Fibroblast of villous mesenchyme (primary cell): ENCODE measurements at regions not wholly inside any gene's neighbourhood (a gene's known extent, or its start where the extent isn't known, plus 50 kb on each side); places are given as distances from the start of the nearest gene placed in this dataset.
A peak's percentile ranks its signal among the peaks of the same experiment; 100 is the strongest.

Experiments used
- DNase-seq: peaks from one replicate; pipeline ENCODE4 v3.0.0-alpha.2; 2010; ENCODE audit warnings: low read depth
- H3K4me3 ChIP-seq: 2 replicates; pipeline ENCODE4 v1.5.1; 2011; ENCODE audit warnings: low read depth, mild to moderate bottlenecking, low read length
- TF ChIP-seq, protein P1 (sequence below): IDR thresholded peaks from 2 replicates; pipeline ENCODE4 v1.5.1; 2012; ENCODE audit warnings: low read depth, mild to moderate bottlenecking, low read length; ENCODE audit not compliant: insufficient read depth

DNA sequence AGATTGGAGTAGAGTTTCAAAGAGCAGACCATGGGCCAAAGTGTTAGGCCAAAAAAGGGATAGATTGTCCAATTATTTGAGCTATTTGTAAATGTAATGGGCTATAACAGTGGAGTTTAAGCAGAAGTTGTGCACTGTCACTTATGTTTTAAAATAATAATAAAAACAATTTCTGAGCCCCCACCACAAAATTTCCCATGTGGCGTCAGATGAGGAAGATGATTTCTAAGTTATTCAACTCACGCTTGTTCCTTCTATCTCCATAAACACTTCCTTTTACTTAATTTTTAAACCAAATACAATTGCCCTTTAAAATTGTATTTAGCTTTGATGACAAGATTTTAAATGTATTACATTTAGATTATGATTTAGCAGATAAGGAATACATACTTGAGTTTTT is 330.0 kb downstream of the PTPRC start:
- H3K4me3 ChIP-seq, result no peak overlapping the region
- no peak for DNase-seq
- TF ChIP-seq, protein P1, sequence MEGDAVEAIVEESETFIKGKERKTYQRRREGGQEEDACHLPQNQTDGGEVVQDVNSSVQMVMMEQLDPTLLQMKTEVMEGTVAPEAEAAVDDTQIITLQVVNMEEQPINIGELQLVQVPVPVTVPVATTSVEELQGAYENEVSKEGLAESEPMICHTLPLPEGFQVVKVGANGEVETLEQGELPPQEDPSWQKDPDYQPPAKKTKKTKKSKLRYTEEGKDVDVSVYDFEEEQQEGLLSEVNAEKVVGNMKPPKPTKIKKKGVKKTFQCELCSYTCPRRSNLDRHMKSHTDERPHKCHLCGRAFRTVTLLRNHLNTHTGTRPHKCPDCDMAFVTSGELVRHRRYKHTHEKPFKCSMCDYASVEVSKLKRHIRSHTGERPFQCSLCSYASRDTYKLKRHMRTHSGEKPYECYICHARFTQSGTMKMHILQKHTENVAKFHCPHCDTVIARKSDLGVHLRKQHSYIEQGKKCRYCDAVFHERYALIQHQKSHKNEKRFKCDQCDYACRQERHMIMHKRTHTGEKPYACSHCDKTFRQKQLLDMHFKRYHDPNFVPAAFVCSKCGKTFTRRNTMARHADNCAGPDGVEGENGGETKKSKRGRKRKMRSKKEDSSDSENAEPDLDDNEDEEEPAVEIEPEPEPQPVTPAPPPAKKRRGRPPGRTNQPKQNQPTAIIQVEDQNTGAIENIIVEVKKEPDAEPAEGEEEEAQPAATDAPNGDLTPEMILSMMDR, result no peak

DNA sequence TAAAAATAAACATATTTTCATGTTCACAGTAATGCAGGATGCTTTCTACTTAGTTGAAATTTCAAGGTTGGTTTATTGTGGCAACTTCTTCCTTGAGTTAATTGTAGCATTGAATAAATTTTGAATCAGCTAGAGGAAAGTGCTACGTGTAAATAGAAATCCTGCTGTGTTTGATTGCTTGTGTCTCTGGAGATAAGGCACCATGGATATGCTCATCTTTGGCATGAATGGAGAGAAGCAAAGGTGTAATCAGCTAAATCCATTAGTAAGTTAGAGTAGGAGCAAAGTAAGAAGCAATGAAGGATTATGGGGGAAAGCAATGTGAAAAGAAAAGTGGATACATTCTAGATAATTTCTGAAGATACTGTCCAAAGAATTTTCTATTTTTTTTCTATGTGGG is 331.1 kb downstream of the PTPRC start:
- no peak overlapping the region for H3K4me3 ChIP-seq
- TF ChIP-seq, protein P1, result no peak
- no peak for DNase-seq

DNA sequence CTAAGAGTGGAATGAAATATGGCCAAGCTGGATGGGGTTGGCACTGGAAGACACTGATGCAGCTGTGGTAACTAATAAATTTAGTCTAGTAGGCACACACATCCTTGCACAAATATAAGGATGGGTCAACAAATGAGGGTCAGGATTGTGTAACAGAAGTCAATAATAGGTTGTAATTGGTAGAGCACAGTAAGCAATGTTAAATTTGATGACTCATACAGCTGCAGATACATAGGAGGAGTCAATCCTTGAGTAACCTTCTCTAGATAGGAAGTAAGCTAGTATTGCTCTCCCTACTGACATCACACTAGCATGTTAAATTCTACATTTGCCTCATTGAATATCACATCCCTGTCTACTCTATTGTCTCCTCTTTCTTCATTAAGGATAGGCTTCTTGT is 332.1 kb downstream of the PTPRC start:
- TF ChIP-seq, protein P1, result no peak
- peak; percentile 45 for DNase-seq
- H3K4me3 ChIP-seq, result no peak overlapping the region

DNA sequence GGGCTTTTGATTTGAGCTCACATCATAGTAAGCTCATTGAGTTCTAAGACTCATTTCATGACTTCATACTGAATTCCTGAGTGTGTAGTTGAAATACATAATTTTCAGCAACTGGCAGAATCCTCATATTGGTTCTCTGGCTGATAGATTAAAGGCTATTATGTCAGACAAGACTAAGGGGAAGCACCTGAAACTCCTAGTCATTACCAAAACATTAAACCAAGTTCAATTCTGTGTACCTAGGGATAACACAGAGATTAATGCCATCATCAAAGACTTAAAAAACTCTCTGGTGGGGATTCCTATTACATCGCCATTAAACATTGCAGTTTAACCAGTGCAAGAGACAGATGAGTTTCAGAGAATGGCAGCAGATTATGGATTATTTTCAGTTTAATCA is 339.1 kb downstream of the PTPRC start:
- no peak overlapping the region for H3K4me3 ChIP-seq
- TF ChIP-seq, protein P1, result no peak
- no peak for DNase-seq

DNA sequence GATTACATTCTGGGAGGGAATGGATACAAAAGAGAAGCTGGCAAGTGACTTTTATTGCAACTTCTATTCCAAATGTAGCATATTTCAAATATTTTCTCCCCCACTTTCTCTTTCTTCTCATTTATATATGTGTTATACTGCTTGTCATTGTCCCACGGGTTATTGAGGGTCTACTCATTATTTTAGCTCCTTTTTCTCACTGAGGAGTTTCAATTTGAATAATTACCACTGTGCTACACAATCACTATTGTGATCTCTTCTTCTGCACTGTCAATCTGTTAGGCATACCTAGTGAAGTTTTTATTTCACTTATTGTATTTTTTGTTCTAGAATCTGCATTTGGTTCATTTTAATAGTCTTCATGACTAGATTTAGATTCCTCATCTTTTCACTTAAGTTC is 339.7 kb downstream of the PTPRC start:
- DNase-seq, result no peak
- TF ChIP-seq, protein P1, result no peak
- H3K4me3 ChIP-seq, result no peak overlapping the region

DNA sequence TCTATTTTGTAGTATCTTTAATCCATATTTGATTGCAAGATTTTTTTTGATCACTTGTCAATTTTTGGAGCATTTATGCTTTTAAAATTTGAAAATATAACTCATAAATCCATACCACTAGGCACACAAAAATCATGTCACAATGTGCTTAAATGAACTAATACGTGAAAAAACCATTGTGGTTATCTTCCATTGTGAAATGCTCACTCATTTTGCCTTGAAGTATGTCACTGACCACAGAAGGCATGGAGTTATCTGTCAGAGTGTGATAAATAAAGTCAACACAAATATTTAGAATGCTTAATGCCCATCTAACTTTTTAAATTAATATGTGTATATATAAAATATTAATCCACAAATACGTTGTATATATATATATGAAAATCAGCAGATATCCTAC is 347.2 kb downstream of the PTPRC start:
- DNase-seq, result no peak
- no peak overlapping the region for H3K4me3 ChIP-seq
- TF ChIP-seq, protein P1, result no peak

DNA sequence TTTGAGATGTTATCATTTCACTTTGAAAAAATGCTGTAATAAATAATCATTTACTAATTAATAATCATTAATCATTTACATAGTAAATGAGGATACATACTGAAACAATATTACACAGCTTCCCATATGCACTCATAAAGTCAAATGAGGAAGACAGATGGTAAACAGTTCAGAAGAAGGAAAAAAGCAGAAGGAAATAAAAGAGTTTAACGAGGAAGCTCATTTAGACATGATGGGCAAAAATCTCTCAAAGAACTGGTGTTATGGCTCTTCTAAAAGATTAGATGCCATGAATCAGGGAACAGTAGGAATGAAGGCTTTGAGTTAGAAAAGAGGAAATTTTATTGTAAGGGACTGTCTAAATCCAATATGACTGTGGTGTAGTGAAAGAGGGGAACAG is 347.6 kb downstream of the PTPRC start:
- no peak for DNase-seq
- TF ChIP-seq, protein P1, result no peak
- no peak overlapping the region for H3K4me3 ChIP-seq
